SK-N-MC (cell line): ENCODE measurements at regions not wholly inside any gene's neighbourhood (a gene's known extent, or its start where the extent isn't known, plus 50 kb on each side); places are given as distances from the start of the nearest gene placed in this dataset.
"Not testable (repeated sequence)": the region's sequence is repeated elsewhere in the genome, so short reads cannot be mapped to it uniquely, and the experiment has no call there.

ENCODE experiments used
- DNase-seq: peaks from one replicate; pipeline ENCODE4 v3.0.0-alpha.2; 2011; ENCODE audit warnings: low read depth, low spot score
- H3K27ac ChIP-seq: fragments of 200-600 bp; sonication (generic); 2 replicates; pipeline ENCODE4 v1.5.1; 2016; ENCODE audit warnings: mixed run types
- H3K36me3 ChIP-seq: fragments of 200-600 bp; sonication (generic); 2 replicates; pipeline ENCODE4 v1.6.1; 2017; ENCODE audit warnings: antibody characterized with exemption, low read length, mixed read lengths; ENCODE audit not compliant: insufficient read depth
- H3K4me3 ChIP-seq: fragments of 200-600 bp; sonication (generic); 2 replicates; pipeline ENCODE4 v1.5.1; 2016
- H3K9ac ChIP-seq: fragments of 200-600 bp; sonication (generic); 2 replicates; pipeline ENCODE4 v1.8.0; 2017; ENCODE audit warnings: mixed run types, mixed read lengths; ENCODE audit not compliant: insufficient read length
- H3K9me3 ChIP-seq: fragments of 200-600 bp; sonication (generic); 2 replicates; pipeline ENCODE4 v1.6.1; 2017; ENCODE audit warnings: low read depth, mild to moderate bottlenecking, antibody characterized with exemption, low read length, moderate library complexity, mixed read lengths
- EZH2 ChIP-seq: fragments of 200-600 bp; sonication (generic); IDR thresholded peaks from one replicate; pipeline ENCODE4 v1.6.1; 2017; ENCODE audit warnings: antibody characterized with exemption
- FOXP2 ChIP-seq: optimal IDR thresholded peaks from 2 replicates; pipeline ENCODE3; 2011; ENCODE audit warnings: mild to moderate bottlenecking, moderate library complexity; ENCODE audit not compliant: insufficient read depth; ENCODE audit errors: extremely low read length, control extremely low read depth
- POLR2AphosphoS5 ChIP-seq: IDR thresholded peaks from 2 replicates; pipeline ENCODE4 v1.6.1; 2012; ENCODE audit warnings: mild to moderate bottlenecking, low read depth, low read length, borderline replicate concordance

- Histone ChIP-seq H3K9ac (no peak overlapping the region), H3K9me3 (no peaks in the 10 kb centered on the region), H3K27ac (peak overlapping the region; percentile 42), H3K4me3 (no peak overlapping the region), H3K36me3 (no peaks in the 10 kb centered on the region)
- no peak for DNase-seq
- TF ChIP-seq EZH2 (no peak), POLR2AphosphoS5 (no peak), FOXP2 (no peak)
These were observed 91.4 kb upstream of the CAV2 start for GRCh38 chr7:116408166-116408565.

- not testable (repeated sequence) for H3K9me3 ChIP-seq, H3K27ac ChIP-seq, H3K4me3 ChIP-seq, H3K36me3 ChIP-seq, H3K9ac ChIP-seq, DNase-seq
These were observed 90.6 kb upstream of the CAV2 start for GRCh38 chr7:116408831-116409453.

- not testable (repeated sequence) for H3K9ac ChIP-seq, H3K36me3 ChIP-seq, H3K27ac ChIP-seq, H3K9me3 ChIP-seq, DNase-seq, H3K4me3 ChIP-seq
These were observed 88.8 kb upstream of the CAV2 start for GRCh38 chr7:116410694-116411093.

- no peaks in the 10 kb centered on the region for H3K36me3 ChIP-seq
- H3K9ac ChIP-seq, result no peak overlapping the region
- no peak overlapping the region for H3K4me3 ChIP-seq
- TF ChIP-seq EZH2, result no peak
- no peak for TF ChIP-seq FOXP2
- no peak for TF ChIP-seq POLR2AphosphoS5
- no peak for DNase-seq
- H3K9me3 ChIP-seq, result no peaks in the 10 kb centered on the region
- peak overlapping the region; percentile 49; the same call in 1 of the 2 replicates for H3K27ac ChIP-seq
These were observed 81.8 kb upstream of the CAV2 start for GRCh38 chr7:116417593-116418345.

GRCh38 chr7:116418524-116418923 lies 81.0 kb upstream of the CAV2 start:
- DNase-seq, result no peak
- Histone ChIP-seq H3K36me3 (no peaks in the 10 kb centered on the region), H3K27ac (no peak overlapping the region), H3K9me3 (no peaks in the 10 kb centered on the region), H3K9ac (no peak overlapping the region), H3K4me3 (no peak overlapping the region)
- TF ChIP-seq FOXP2, result no peak
- no peak for TF ChIP-seq POLR2AphosphoS5
- TF ChIP-seq EZH2, result no peak

- no peak for TF ChIP-seq FOXP2
- TF ChIP-seq POLR2AphosphoS5, result no peak
- no peak for TF ChIP-seq EZH2
- Histone ChIP-seq H3K4me3 (no peak overlapping the region), H3K36me3 (no peaks in the 10 kb centered on the region), H3K27ac (no peak overlapping the region), H3K9ac (no peak overlapping the region), H3K9me3 (no peaks in the 10 kb centered on the region)
- DNase-seq, result no peak
These were observed 79.5 kb upstream of the CAV2 start for GRCh38 chr7:116420003-116420402.

GRCh38 chr7:116421298-116421697 lies 78.2 kb upstream of the CAV2 start:
- Histone ChIP-seq H3K9ac (no peak overlapping the region), H3K27ac (no peak overlapping the region), H3K9me3 (no peaks in the 10 kb centered on the region), H3K4me3 (no peak overlapping the region), H3K36me3 (no peaks in the 10 kb centered on the region)
- TF ChIP-seq FOXP2 (no peak), POLR2AphosphoS5 (no peak), EZH2 (no peak)
- no peak for DNase-seq

GRCh38 chr7:116422683-116423082 lies 76.9 kb upstream of the CAV2 start:
- Histone ChIP-seq H3K36me3 (no peaks in the 10 kb centered on the region), H3K4me3 (no peak overlapping the region), H3K9ac (no peak overlapping the region), H3K27ac (0 out of 2 replicates have a peak overlapping the region, but pooled peaks have one; percentile 12), H3K9me3 (no peaks in the 10 kb centered on the region)
- no peak for TF ChIP-seq FOXP2
- TF ChIP-seq EZH2, result no peak
- no peak for TF ChIP-seq POLR2AphosphoS5
- DNase-seq, result no peak

GRCh38 chr7:116423499-116423898 lies 76.0 kb upstream of the CAV2 start:
- Histone ChIP-seq H3K36me3 (no peaks in the 10 kb centered on the region), H3K27ac (peak overlapping the region; percentile 28; the same call in 1 of the 2 replicates), H3K4me3 (no peak overlapping the region), H3K9me3 (no peaks in the 10 kb centered on the region), H3K9ac (no peak overlapping the region)
- no peak for TF ChIP-seq EZH2
- no peak for TF ChIP-seq POLR2AphosphoS5
- no peak for TF ChIP-seq FOXP2
- no peak for DNase-seq
